HUES64 (cell line): ENCODE measurements at regions not wholly inside any gene's neighbourhood (a gene's known extent, or its start where the extent isn't known, plus 50 kb on each side); places are given as distances from the start of the nearest gene placed in this dataset.

ENCODE experiments used
- H3K27ac ChIP-seq: 2 replicates; pipeline ENCODE4 v1.7.0; 2013; ENCODE audit warnings: low read depth, low read length, inconsistent platforms
- H3K27me3 ChIP-seq: 2 replicates; pipeline ENCODE4 v1.6.1; 2013; ENCODE audit warnings: mild to moderate bottlenecking, low read length; ENCODE audit not compliant: insufficient read depth
- H3K36me3 ChIP-seq: 2 replicates; pipeline ENCODE4 v1.6.1; 2013; ENCODE audit warnings: mild to moderate bottlenecking, low read length; ENCODE audit not compliant: insufficient read depth
- H3K4me1 ChIP-seq: 2 replicates; pipeline ENCODE4 v1.6.1; 2013; ENCODE audit warnings: mild to moderate bottlenecking, low read length, moderate library complexity; ENCODE audit not compliant: insufficient read depth
- H3K4me3 ChIP-seq: 2 replicates; pipeline ENCODE4 v1.5.1; 2013; ENCODE audit warnings: mild to moderate bottlenecking, low read length, moderate library complexity
- H3K9ac ChIP-seq: 2 replicates; pipeline ENCODE4 v1.6.1; 2013; ENCODE audit warnings: mild to moderate bottlenecking, low read depth, low read length
- H3K9me3 ChIP-seq: 2 replicates; pipeline ENCODE4 v1.6.1; 2013; ENCODE audit warnings: low read depth, low read length; ENCODE audit not compliant: insufficient read depth
- WGBS: fragments of 150-250, 120-280 bp; methylation state at CpG from one replicate; pipeline ENCODE4 v1.1.7; 2013; ENCODE audit warnings: missing lambda C conversion rate; 5-methylcytosine and 5-hydroxymethylcytosine counted together

- no peak overlapping the region for H3K9ac ChIP-seq
- no peaks in the 10 kb centered on the region for H3K4me1 ChIP-seq
- no peaks in the 10 kb centered on the region for H3K36me3 ChIP-seq
- no peaks in the 10 kb centered on the region for H3K27me3 ChIP-seq
- no peak overlapping the region for H3K4me3 ChIP-seq
- no peaks in the 10 kb centered on the region for H3K9me3 ChIP-seq
- H3K27ac ChIP-seq: no peak overlapping the region
These were observed 125.8 kb upstream of the POT1 start for GRCh38 chr7:125055376-125055775.

- H3K9ac ChIP-seq: no peak overlapping the region
- H3K9me3 ChIP-seq: no peaks in the 10 kb centered on the region
- H3K27me3 ChIP-seq: no peaks in the 10 kb centered on the region
- H3K36me3 ChIP-seq: no peaks in the 10 kb centered on the region
- no peaks in the 10 kb centered on the region for H3K4me1 ChIP-seq
- 94% methylated on average over 6 of the region's 6 CpGs for WGBS
- H3K27ac ChIP-seq: no peak overlapping the region
- H3K4me3 ChIP-seq: no peak overlapping the region
These were observed 117.1 kb upstream of the POT1 start for GRCh38 chr7:125046767-125047166.

- H3K27me3 ChIP-seq: no peaks in the 10 kb centered on the region
- WGBS: 94% methylated on average over 9 of the region's 9 CpGs
- no peak overlapping the region for H3K9ac ChIP-seq
- no peaks in the 10 kb centered on the region for H3K9me3 ChIP-seq
- no peak overlapping the region for H3K27ac ChIP-seq
- no peaks in the 10 kb centered on the region for H3K4me1 ChIP-seq
- H3K4me3 ChIP-seq: no peak overlapping the region
- no peaks in the 10 kb centered on the region for H3K36me3 ChIP-seq
These were observed 103.9 kb upstream of the POT1 start for GRCh38 chr7:125033506-125033905.

GRCh38 chr7:125032943-125033342 is 103.3 kb upstream of the POT1 start:
- 94% methylated on average over 2 of the region's 4 CpGs for WGBS
- no peaks in the 10 kb centered on the region for H3K9me3 ChIP-seq
- no peaks in the 10 kb centered on the region for H3K36me3 ChIP-seq
- H3K27ac ChIP-seq: no peak overlapping the region
- no peaks in the 10 kb centered on the region for H3K4me1 ChIP-seq
- H3K27me3 ChIP-seq: no peaks in the 10 kb centered on the region
- H3K4me3 ChIP-seq: no peak overlapping the region
- H3K9ac ChIP-seq: no peak overlapping the region

- Histone ChIP-seq H3K4me1 (no peaks in the 10 kb centered on the region), H3K4me3 (no peak overlapping the region), H3K27ac (no peak overlapping the region), H3K36me3 (no peaks in the 10 kb centered on the region), H3K9ac (no peak overlapping the region), H3K9me3 (no peaks in the 10 kb centered on the region), H3K27me3 (no peaks in the 10 kb centered on the region)
- WGBS: 91% methylated on average over 4 of the region's 4 CpGs
These were observed 101.2 kb upstream of the POT1 start for GRCh38 chr7:125030756-125031387.

GRCh38 chr7:125025620-125026019 is 96.0 kb upstream of the POT1 start:
- Histone ChIP-seq H3K9ac (no peak overlapping the region), H3K4me3 (no peak overlapping the region), H3K27me3 (no peaks in the 10 kb centered on the region), H3K9me3 (no peaks in the 10 kb centered on the region), H3K4me1 (no peaks in the 10 kb centered on the region), H3K36me3 (no peaks in the 10 kb centered on the region), H3K27ac (no peak overlapping the region)
- WGBS: 91% methylated on average over 1 of the region's 1 CpG

- no peaks in the 10 kb centered on the region for H3K36me3 ChIP-seq
- no peak overlapping the region for H3K4me3 ChIP-seq
- H3K9ac ChIP-seq: no peak overlapping the region
- H3K4me1 ChIP-seq: no peaks in the 10 kb centered on the region
- 94% methylated on average over 4 of the region's 4 CpGs for WGBS
- H3K27ac ChIP-seq: no peak overlapping the region
- H3K27me3 ChIP-seq: no peaks in the 10 kb centered on the region
- no peaks in the 10 kb centered on the region for H3K9me3 ChIP-seq
These were observed 91.2 kb upstream of the POT1 start for GRCh38 chr7:125020801-125021200.

GRCh38 chr7:125010540-125010939 is 80.9 kb upstream of the POT1 start:
- no peak overlapping the region for H3K9ac ChIP-seq
- H3K9me3 ChIP-seq: no peaks in the 10 kb centered on the region
- H3K27me3 ChIP-seq: no peaks in the 10 kb centered on the region
- H3K4me3 ChIP-seq: no peak overlapping the region
- H3K27ac ChIP-seq: no peak overlapping the region
- no peaks in the 10 kb centered on the region for H3K4me1 ChIP-seq
- WGBS: 96% methylated on average over 1 of the region's 1 CpG
- no peaks in the 10 kb centered on the region for H3K36me3 ChIP-seq

GRCh38 chr7:124996778-124997177 is 67.2 kb upstream of the POT1 start:
- H3K4me1 ChIP-seq: no peaks in the 10 kb centered on the region
- 85% methylated on average over 4 of the region's 4 CpGs for WGBS
- no peaks in the 10 kb centered on the region for H3K36me3 ChIP-seq
- H3K27me3 ChIP-seq: no peaks in the 10 kb centered on the region
- H3K9me3 ChIP-seq: 0 out of 2 replicates have a peak, but pooled peaks cover 5% of the 10 kb centered on the region
- H3K9ac ChIP-seq: no peak overlapping the region
- H3K27ac ChIP-seq: no peak overlapping the region
- H3K4me3 ChIP-seq: no peak overlapping the region

GRCh38 chr7:124992851-124993562 is 63.4 kb upstream of the POT1 start:
- Histone ChIP-seq H3K4me1 (no peaks in the 10 kb centered on the region), H3K27me3 (no peaks in the 10 kb centered on the region), H3K9me3 (no peaks in the 10 kb centered on the region), H3K27ac (no peak overlapping the region), H3K9ac (no peak overlapping the region), H3K36me3 (no peaks in the 10 kb centered on the region), H3K4me3 (no peak overlapping the region)
- WGBS: 80% methylated on average over 4 of the region's 4 CpGs

GRCh38 chr7:124989911-124990310 is 60.3 kb upstream of the POT1 start:
- Histone ChIP-seq H3K9me3 (peaks cover 16% of the 10 kb centered on the region), H3K9ac (no peak overlapping the region), H3K27me3 (no peaks in the 10 kb centered on the region), H3K4me1 (no peaks in the 10 kb centered on the region), H3K36me3 (no peaks in the 10 kb centered on the region), H3K27ac (no peak overlapping the region), H3K4me3 (no peak overlapping the region)
- WGBS: 94% methylated on average over 1 of the region's 1 CpG
